ENCODE measurements at regions not wholly inside any gene's neighbourhood (a gene's known extent, or its start where the extent isn't known, plus 50 kb on each side); places are given as distances from the start of the nearest gene placed in this dataset.

GRCh38 chr5:56434986-56435385, 201.9 kb upstream of the ANKRD55 start:
- DNase-seq (ENCODE audit: insufficient read length, low spot score): no peak
- FAIRE-seq: no peak
- no peak for TF ChIP-seq TAF1 (IDR thresholded peaks at IDR 0.05; ENCODE audit: low read depth, low read length)
- no peak for TF ChIP-seq SPI1 (IDR thresholded peaks at IDR 0.05; ENCODE audit: low read depth, low read length)
- TF ChIP-seq PAX5 (IDR thresholded peaks at IDR 0.05; ENCODE audit: insufficient read depth, low read length, severe bottlenecking): no peak
- TF ChIP-seq POLR2AphosphoS5 (IDR thresholded peaks at IDR 0.05; ENCODE audit: low read depth, low read length): no peak
- TF ChIP-seq POLR2A (IDR thresholded peaks at IDR 0.05; ENCODE audit: low read depth, low read length): no peak
- TF ChIP-seq POU2F2 (IDR thresholded peaks at IDR 0.05; ENCODE audit: low read depth, low read length): no peak

- TF ChIP-seq SPI1 (IDR thresholded peaks at IDR 0.05; ENCODE audit: low read depth, low read length) (no peak), POLR2A (IDR thresholded peaks at IDR 0.05; ENCODE audit: low read depth, low read length) (no peak), PAX5 (IDR thresholded peaks at IDR 0.05; ENCODE audit: insufficient read depth, low read length, severe bottlenecking) (no peak), POLR2AphosphoS5 (IDR thresholded peaks at IDR 0.05; ENCODE audit: low read depth, low read length) (no peak), TAF1 (IDR thresholded peaks at IDR 0.05; ENCODE audit: low read depth, low read length) (no peak), POU2F2 (IDR thresholded peaks at IDR 0.05; ENCODE audit: low read depth, low read length) (no peak)
- DNase-seq (ENCODE audit: insufficient read length, low spot score): no peak
- FAIRE-seq: no peak
These were observed 200.0 kb upstream of the ANKRD55 start for GRCh38 chr5:56433039-56433617.

DNA sequence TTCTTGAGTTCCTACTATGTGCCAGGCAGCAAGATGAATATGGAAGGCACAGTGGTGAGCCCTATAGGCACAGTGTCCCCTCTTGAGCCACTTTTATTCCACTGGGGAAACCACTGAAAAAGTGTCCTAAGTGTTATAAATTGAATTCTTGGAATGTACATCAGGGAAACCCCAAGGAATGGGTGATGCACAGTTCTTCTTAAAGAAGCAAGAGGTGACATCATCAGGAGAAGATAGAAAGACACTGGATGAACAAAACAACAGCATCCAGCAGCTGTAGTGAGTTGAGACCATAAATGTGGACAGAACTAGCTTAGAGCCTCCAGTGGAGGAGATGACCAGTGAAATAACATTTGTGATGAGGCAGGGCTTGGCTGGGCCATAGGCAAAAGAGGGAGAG, 199.2 kb upstream of the ANKRD55 start:
- TF ChIP-seq PAX5 (IDR thresholded peaks at IDR 0.05; ENCODE audit: insufficient read depth, low read length, severe bottlenecking) (no peak), TAF1 (IDR thresholded peaks at IDR 0.05; ENCODE audit: low read depth, low read length) (no peak), POLR2AphosphoS5 (IDR thresholded peaks at IDR 0.05; ENCODE audit: low read depth, low read length) (no peak), POU2F2 (IDR thresholded peaks at IDR 0.05; ENCODE audit: low read depth, low read length) (no peak), SPI1 (IDR thresholded peaks at IDR 0.05; ENCODE audit: low read depth, low read length) (no peak), POLR2A (IDR thresholded peaks at IDR 0.05; ENCODE audit: low read depth, low read length) (no peak)
- FAIRE-seq: no peak

DNA sequence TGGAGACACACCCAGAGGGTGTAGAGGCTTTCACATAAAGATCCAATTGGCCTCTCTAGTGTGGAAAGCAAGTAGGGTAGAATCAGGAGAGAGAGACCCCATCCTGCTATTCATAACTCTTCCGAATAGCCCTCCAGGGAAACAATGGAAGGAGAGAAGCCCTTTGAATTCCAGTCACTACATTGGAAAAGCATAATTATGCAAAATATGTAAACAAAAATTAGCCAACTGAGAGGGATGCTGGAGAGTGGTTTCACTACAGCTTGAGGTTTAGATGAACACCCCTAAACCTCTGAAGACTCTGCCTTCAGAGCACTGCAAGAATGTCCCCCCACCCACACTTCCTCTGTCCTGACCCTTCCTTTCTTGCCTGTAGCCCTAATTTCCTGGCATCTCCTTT, 197.3 kb upstream of the ANKRD55 start:
- DNase-seq (ENCODE audit: insufficient read length, low spot score) (no peak), FAIRE-seq (no peak)
- TF ChIP-seq PAX5 (IDR thresholded peaks at IDR 0.05; ENCODE audit: insufficient read depth, low read length, severe bottlenecking) (no peak), POLR2AphosphoS5 (IDR thresholded peaks at IDR 0.05; ENCODE audit: low read depth, low read length) (no peak), TAF1 (IDR thresholded peaks at IDR 0.05; ENCODE audit: low read depth, low read length) (no peak), POLR2A (IDR thresholded peaks at IDR 0.05; ENCODE audit: low read depth, low read length) (no peak), POU2F2 (IDR thresholded peaks at IDR 0.05; ENCODE audit: low read depth, low read length) (no peak), SPI1 (IDR thresholded peaks at IDR 0.05; ENCODE audit: low read depth, low read length) (no peak)

More for the DNA sequence above, 199.2 kb upstream of the ANKRD55 start:
- DNase-seq (ENCODE audit: insufficient read length, low spot score): no peak

DNA sequence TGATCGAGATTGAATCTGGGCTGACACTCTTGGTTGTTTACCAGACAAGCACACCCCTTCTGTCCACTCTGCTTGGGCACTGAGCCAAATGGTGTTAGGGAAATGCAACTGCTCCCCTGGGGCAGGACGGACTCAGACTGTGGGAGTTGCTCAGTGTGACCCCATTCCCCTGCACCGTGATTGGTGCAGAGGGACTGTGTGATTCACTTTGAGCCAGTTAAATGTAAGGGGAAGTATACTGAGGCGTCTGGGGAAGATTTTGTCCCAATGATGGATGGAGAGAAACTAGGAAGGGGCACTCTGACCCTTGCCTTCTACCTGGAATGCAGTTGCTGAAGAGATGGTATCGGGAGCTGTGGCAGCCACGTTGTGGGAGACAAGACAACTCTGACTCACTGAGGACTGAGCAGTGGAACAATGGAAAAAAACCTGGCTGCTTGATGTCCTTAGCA, 196.0 kb upstream of the ANKRD55 start:
- FAIRE-seq (no peak), DNase-seq (ENCODE audit: insufficient read length, low spot score) (no peak)
- TF ChIP-seq SPI1 (IDR thresholded peaks at IDR 0.05; ENCODE audit: low read depth, low read length): no peak
- TF ChIP-seq POU2F2 (IDR thresholded peaks at IDR 0.05; ENCODE audit: low read depth, low read length): no peak
- no peak for TF ChIP-seq POLR2A (IDR thresholded peaks at IDR 0.05; ENCODE audit: low read depth, low read length)
- TF ChIP-seq POLR2AphosphoS5 (IDR thresholded peaks at IDR 0.05; ENCODE audit: low read depth, low read length): no peak
- TF ChIP-seq PAX5 (IDR thresholded peaks at IDR 0.05; ENCODE audit: insufficient read depth, low read length, severe bottlenecking): no peak
- no peak for TF ChIP-seq TAF1 (IDR thresholded peaks at IDR 0.05; ENCODE audit: low read depth, low read length)

DNA sequence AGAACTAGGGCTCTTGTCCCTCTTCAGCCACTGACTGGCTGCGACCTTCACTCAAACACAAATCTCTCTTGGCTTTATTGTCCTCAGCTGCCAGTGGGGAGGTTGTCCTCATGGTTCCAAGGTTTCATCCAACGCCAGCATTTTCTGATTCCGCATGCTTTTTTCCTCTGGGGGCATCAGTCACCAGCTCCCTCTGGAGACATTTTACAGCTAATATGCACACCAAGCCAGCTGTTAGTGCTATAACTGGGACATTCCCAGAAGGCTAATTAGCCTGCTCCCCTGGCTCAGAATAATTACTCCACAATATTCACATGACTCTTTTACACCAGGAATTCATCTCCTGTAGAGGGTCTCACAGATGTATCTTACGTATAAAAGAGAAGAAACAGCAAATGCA, 193.6 kb upstream of the ANKRD55 start:
- DNase-seq (ENCODE audit: insufficient read length, low spot score) (no peak), FAIRE-seq (no peak)
- TF ChIP-seq POU2F2 (IDR thresholded peaks at IDR 0.05; ENCODE audit: low read depth, low read length): no peak
- TF ChIP-seq TAF1 (IDR thresholded peaks at IDR 0.05; ENCODE audit: low read depth, low read length): no peak

- TF ChIP-seq TAF1 (IDR thresholded peaks at IDR 0.05; ENCODE audit: low read depth, low read length) (no peak), POLR2AphosphoS5 (IDR thresholded peaks at IDR 0.05; ENCODE audit: low read depth, low read length) (no peak), PAX5 (IDR thresholded peaks at IDR 0.05; ENCODE audit: insufficient read depth, low read length, severe bottlenecking) (no peak), SPI1 (IDR thresholded peaks at IDR 0.05; ENCODE audit: low read depth, low read length) (no peak), POU2F2 (IDR thresholded peaks at IDR 0.05; ENCODE audit: low read depth, low read length) (no peak), POLR2A (IDR thresholded peaks at IDR 0.05; ENCODE audit: low read depth, low read length) (no peak)
- DNase-seq (ENCODE audit: insufficient read length, low spot score): no peak
These were observed 189.1 kb upstream of the ANKRD55 start for GRCh38 chr5:56422076-56422762.

GRCh38 chr5:56421246-56422075, 188.3 kb upstream of the ANKRD55 start:
- TF ChIP-seq SPI1 (IDR thresholded peaks at IDR 0.05; ENCODE audit: low read depth, low read length): no peak
- TF ChIP-seq PAX5 (IDR thresholded peaks at IDR 0.05; ENCODE audit: insufficient read depth, low read length, severe bottlenecking): no peak
- TF ChIP-seq POLR2A (IDR thresholded peaks at IDR 0.05; ENCODE audit: low read depth, low read length): no peak
- no peak for TF ChIP-seq TAF1 (IDR thresholded peaks at IDR 0.05; ENCODE audit: low read depth, low read length)
- no peak for TF ChIP-seq POLR2AphosphoS5 (IDR thresholded peaks at IDR 0.05; ENCODE audit: low read depth, low read length)
- TF ChIP-seq POU2F2 (IDR thresholded peaks at IDR 0.05; ENCODE audit: low read depth, low read length): no peak
- FAIRE-seq (no peak), DNase-seq (ENCODE audit: insufficient read length, low spot score) (no peak)

More at GRCh38 chr5:56422076-56422762, 189.1 kb upstream of the ANKRD55 start:
- FAIRE-seq: no peak

- no peak for TF ChIP-seq POLR2A (IDR thresholded peaks at IDR 0.05; ENCODE audit: low read depth, low read length)
- no peak for TF ChIP-seq TAF1 (IDR thresholded peaks at IDR 0.05; ENCODE audit: low read depth, low read length)
- TF ChIP-seq PAX5 (IDR thresholded peaks at IDR 0.05; ENCODE audit: insufficient read depth, low read length, severe bottlenecking): no peak
These were observed 187.2 kb upstream of the ANKRD55 start for GRCh38 chr5:56420323-56420722.

More at GRCh38 chr5:56420323-56420722, 187.2 kb upstream of the ANKRD55 start:
- DNase-seq (ENCODE audit: insufficient read length, low spot score) (no peak), FAIRE-seq (no peak)

Measured in GM12891 (cell line).